Fibroblast of lung (primary cell): ENCODE measurements at regions not wholly inside any gene's neighbourhood (a gene's known extent, or its start where the extent isn't known, plus 50 kb on each side); places are given as distances from the start of the nearest gene placed in this dataset.

Source experiments
- DNase-seq, 2 donors: peaks; one replicate each; pipeline versions ENCODE4 v3.0.0 to v3.0.0-alpha.2; 2010; ENCODE audit warnings: low read depth in 2 of 2
- H2AFZ ChIP-seq: 2 replicates; pipeline ENCODE4 v1.5.1; 2012; ENCODE audit warnings: low read length, control low read depth, inconsistent platforms
- H3K27ac ChIP-seq: 2 replicates; pipeline ENCODE4 v1.5.1; 2011; ENCODE audit warnings: low read length, control low read depth; ENCODE audit not compliant: insufficient read depth
- H3K27me3 ChIP-seq: 2 replicates; pipeline ENCODE4 v1.5.1; 2011; ENCODE audit warnings: mild to moderate bottlenecking, low read length; ENCODE audit not compliant: control insufficient read depth, insufficient read depth
- H3K36me3 ChIP-seq: 2 replicates; pipeline ENCODE4 v1.5.1; 2011; ENCODE audit warnings: low read length; ENCODE audit not compliant: control insufficient read depth, insufficient read depth
- H3K4me1 ChIP-seq: 2 replicates; pipeline ENCODE4 v1.5.1; 2011; ENCODE audit warnings: low read length; ENCODE audit not compliant: control insufficient read depth, insufficient read depth; ENCODE audit errors: extremely low read depth
- H3K4me2 ChIP-seq: 2 replicates; pipeline ENCODE4 v1.5.1; 2011; ENCODE audit warnings: low read length, control low read depth; ENCODE audit not compliant: insufficient read depth; ENCODE audit errors: extremely low read depth
- H3K4me3 ChIP-seq, 4 experiments: fragments of 200-600 bp in 1 of 4; sonication (generic) in 1 of 4; replicated peaks in 1 of 4; 2 replicates each; pipeline ENCODE4 v1.5.1; 2011 to 2016; ENCODE audit warnings: low read length in 4 of 4, low read depth in 3 of 4, mild to moderate bottlenecking in 3 of 4, control low read depth in 2 of 4, inconsistent platforms in 1 of 4, mixed read lengths in 1 of 4; ENCODE audit not compliant: insufficient read depth in 1 of 4; ENCODE audit errors: control extremely low read depth in 1 of 4
- H3K79me2 ChIP-seq: 2 replicates; pipeline ENCODE4 v1.5.1; 2012; ENCODE audit warnings: mild to moderate bottlenecking, low read length, inconsistent platforms; ENCODE audit not compliant: control insufficient read depth, insufficient read depth
- H3K9ac ChIP-seq: 2 replicates; pipeline ENCODE4 v1.5.1; 2011; ENCODE audit warnings: mild to moderate bottlenecking, low read length, control low read depth; ENCODE audit not compliant: insufficient read depth
- H3K9me3 ChIP-seq: 2 replicates; pipeline ENCODE4 v1.5.1; 2012; ENCODE audit warnings: low read depth, low read length; ENCODE audit not compliant: control insufficient read depth, insufficient read depth
- H4K20me1 ChIP-seq: 2 replicates; pipeline ENCODE4 v1.5.1; 2011; ENCODE audit warnings: low read length; ENCODE audit not compliant: control insufficient read depth, insufficient read depth; ENCODE audit errors: extremely low read depth
- EZH2 ChIP-seq: IDR thresholded peaks from 2 replicates; pipeline ENCODE4 v1.5.1; 2012; ENCODE audit warnings: low read length, control low read depth, mild to moderate bottlenecking; ENCODE audit errors: missing control alignments
- TF ChIP-seq, protein P1 (sequence below), 2 donors: IDR thresholded peaks in 1 of 2; conservative IDR thresholded peaks in 1 of 2; 1 replicate in 1 of 2; 2 replicates in 1 of 2; pipeline ENCODE4 v1.5.1; 2011 to 2012; ENCODE audit warnings: low read length in 2 of 2, control low read depth in 1 of 2, inconsistent platforms in 1 of 2, low read depth in 1 of 2, mild to moderate bottlenecking in 1 of 2

DNA sequence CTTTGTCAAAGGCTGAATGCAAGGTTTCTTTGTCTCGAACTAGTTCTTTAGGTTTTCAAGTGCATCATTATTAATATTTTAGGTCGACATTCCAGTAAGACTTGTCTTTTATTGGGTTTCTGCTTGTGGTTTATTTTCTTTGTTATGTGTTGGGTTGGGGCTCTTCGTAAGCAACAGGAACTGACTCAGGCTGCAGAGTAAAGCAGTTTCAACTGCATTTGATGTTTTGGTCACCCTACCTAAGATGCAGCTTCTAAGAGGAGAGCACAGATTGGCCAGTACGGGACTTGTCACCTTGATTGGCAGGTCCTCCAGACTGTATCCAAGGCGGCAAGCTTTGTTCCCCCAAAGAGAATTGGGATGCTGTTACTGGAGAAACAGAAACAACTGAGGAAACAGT lies 149.5 kb upstream of the SULF2 start:
- H3K79me2 ChIP-seq = no peaks in the 10 kb centered on the region
- H3K9me3 ChIP-seq = no peaks in the 10 kb centered on the region
- H3K4me3 ChIP-seq = no peak overlapping the region
- no peak overlapping the region for H2AFZ ChIP-seq
- H3K27ac ChIP-seq = no peak overlapping the region
- no peaks in the 10 kb centered on the region for H3K36me3 ChIP-seq
- TF ChIP-seq EZH2 = no peak
- TF ChIP-seq, protein P1, sequence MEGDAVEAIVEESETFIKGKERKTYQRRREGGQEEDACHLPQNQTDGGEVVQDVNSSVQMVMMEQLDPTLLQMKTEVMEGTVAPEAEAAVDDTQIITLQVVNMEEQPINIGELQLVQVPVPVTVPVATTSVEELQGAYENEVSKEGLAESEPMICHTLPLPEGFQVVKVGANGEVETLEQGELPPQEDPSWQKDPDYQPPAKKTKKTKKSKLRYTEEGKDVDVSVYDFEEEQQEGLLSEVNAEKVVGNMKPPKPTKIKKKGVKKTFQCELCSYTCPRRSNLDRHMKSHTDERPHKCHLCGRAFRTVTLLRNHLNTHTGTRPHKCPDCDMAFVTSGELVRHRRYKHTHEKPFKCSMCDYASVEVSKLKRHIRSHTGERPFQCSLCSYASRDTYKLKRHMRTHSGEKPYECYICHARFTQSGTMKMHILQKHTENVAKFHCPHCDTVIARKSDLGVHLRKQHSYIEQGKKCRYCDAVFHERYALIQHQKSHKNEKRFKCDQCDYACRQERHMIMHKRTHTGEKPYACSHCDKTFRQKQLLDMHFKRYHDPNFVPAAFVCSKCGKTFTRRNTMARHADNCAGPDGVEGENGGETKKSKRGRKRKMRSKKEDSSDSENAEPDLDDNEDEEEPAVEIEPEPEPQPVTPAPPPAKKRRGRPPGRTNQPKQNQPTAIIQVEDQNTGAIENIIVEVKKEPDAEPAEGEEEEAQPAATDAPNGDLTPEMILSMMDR (conservative IDR thresholded peaks at IDR 0.05 in 1 of 2, IDR thresholded peaks at IDR 0.05 in 1 of 2; ENCODE audit: low read depth in 1 of 2, low read length in 2 of 2) = no peak
- H3K9ac ChIP-seq = no peak overlapping the region
- H4K20me1 ChIP-seq = no peaks in the 10 kb centered on the region
- peak in 1 of 2 donors; percentile 44 for DNase-seq
- H3K4me1 ChIP-seq = no peaks in the 10 kb centered on the region
- no peaks in the 10 kb centered on the region for H3K27me3 ChIP-seq
- no peak overlapping the region for H3K4me2 ChIP-seq

DNA sequence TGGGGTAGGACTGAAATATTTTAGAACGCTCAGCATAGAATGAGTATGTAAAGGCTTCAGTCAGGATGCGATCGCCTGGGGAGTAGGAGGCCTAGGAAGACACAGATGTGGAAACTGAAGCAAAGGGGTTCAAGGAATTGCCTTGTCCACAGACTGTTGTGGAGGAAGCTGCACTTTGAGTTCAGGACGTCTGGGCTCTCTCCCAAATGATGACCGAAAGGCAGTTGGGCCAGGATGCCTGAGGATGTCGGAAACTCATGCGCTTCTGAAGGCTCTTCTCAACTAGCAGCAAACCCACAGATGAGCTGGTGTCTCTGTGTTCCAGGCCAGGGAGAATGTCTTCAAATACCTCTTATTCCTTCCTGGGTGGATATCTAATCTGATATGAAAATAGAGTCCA lies 146.2 kb upstream of the SULF2 start:
- Histone ChIP-seq H3K27me3 (no peaks in the 10 kb centered on the region), H2AFZ (no peak overlapping the region), H3K27ac (no peak overlapping the region), H3K4me1 (no peaks in the 10 kb centered on the region), H3K4me3 (no peak overlapping the region), H3K79me2 (no peaks in the 10 kb centered on the region), H3K36me3 (no peaks in the 10 kb centered on the region), H3K9ac (no peak overlapping the region), H3K9me3 (no peaks in the 10 kb centered on the region), H4K20me1 (no peaks in the 10 kb centered on the region), H3K4me2 (no peak overlapping the region)
- TF ChIP-seq, protein P1 (conservative IDR thresholded peaks at IDR 0.05 in 1 of 2, IDR thresholded peaks at IDR 0.05 in 1 of 2; ENCODE audit: low read depth in 1 of 2, low read length in 2 of 2) = no peak
- TF ChIP-seq EZH2 = no peak
- no peak for DNase-seq

DNA sequence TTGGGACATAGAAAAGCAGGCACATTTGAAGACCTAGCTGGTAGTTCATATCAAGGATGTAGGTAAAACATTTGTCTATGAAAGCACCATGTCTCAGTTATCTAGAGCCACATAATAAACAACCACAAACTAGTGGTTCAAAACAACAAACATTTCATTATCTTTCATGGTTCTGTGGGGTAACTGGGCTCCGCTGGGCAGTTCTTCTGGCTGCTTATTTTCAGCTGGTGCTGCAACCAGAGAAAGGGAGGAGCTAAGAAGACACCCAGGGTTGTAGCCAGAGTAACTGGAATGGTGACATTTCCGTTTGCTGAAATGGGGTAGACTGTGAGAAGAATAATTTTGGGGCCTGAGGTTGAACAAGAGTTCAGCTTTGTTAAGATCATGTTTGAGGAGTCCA lies 145.7 kb upstream of the SULF2 start:
- Histone ChIP-seq H3K27me3 (no peaks in the 10 kb centered on the region), H3K79me2 (no peaks in the 10 kb centered on the region), H4K20me1 (no peaks in the 10 kb centered on the region), H3K9ac (no peak overlapping the region), H3K27ac (no peak overlapping the region), H3K4me3 (no peak overlapping the region), H2AFZ (no peak overlapping the region), H3K9me3 (no peaks in the 10 kb centered on the region), H3K4me1 (no peaks in the 10 kb centered on the region), H3K36me3 (no peaks in the 10 kb centered on the region), H3K4me2 (no peak overlapping the region)
- DNase-seq = no peak
- TF ChIP-seq, protein P1 (conservative IDR thresholded peaks at IDR 0.05 in 1 of 2, IDR thresholded peaks at IDR 0.05 in 1 of 2; ENCODE audit: low read depth in 1 of 2, low read length in 2 of 2) = no peak
- no peak for TF ChIP-seq EZH2
